Activated CD8-positive, alpha-beta memory T cell treated with anti-CD3 and anti-CD28 coated beads, Interleukin-2, amount 50 U/mL, for 24 hours (primary cell): ENCODE measurements at regions not wholly inside any gene's neighbourhood (a gene's known extent, or its start where the extent isn't known, plus 50 kb on each side); places are given as distances from the start of the nearest gene placed in this dataset.

Experiments
- DNase-seq: peaks from one replicate; pipeline ENCODE4 v3.0.0-alpha.2; 2020; ENCODE audit errors: extremely low read depth

- no peak for DNase-seq
Measured at GRCh38 chr9:89745601-89746376, 141.0 kb downstream of the GADD45G start.

DNA sequence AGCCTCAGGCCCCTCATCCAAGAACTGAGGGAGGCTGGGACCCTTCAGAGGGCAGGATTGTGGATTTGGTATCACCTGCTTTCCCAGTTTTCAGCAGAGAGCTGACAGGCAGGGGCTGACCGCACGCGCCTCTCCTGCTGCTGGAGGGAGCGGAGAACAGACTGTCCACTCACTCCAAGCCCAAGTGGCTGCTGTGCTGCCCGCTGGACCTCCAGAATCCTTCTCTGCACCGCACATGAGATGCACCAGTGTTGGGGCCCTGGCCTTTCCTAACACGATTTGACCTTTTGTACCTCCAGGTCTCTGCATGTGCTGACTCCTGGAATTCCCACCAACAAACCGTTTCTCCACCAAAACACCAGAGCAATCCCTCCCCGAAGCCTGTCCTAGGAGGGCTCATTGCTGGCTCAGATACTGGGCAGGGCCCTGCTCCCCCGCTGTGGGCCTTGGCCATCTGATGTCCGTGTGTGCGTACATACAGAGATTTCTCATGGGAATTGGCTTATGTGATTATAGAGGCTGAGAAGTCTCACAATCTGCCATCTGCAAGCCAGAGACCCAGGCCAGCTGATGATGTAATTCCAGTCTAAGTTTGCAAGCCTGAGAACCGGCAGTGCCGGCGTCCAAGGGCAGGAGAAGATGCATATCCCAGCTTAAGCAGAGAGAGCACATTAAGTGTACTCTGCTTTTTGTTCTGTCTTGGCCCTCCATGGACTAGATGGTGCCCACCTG lies 141.7 kb downstream of the GADD45G start:
- no peak for DNase-seq

DNA sequence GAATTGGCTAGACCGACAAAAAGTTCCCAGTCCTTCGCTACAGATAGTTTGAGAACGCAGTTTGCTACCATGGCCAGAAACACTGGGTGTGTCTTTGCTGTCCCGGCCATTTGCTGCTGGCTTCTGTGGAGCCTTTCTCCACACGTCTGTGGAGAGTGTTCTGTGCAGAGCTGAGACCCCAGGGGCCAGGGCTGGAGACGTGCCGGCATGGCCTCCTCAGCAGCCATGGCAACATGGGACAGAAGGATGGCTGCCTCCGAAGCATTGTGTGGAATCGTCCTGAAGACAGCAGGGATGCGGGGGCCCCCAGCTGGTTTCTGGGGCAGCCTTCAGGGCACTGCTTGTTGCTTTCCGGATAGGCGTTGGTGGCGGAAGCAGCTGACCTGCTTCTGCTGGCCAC lies 142.8 kb downstream of the GADD45G start:
- DNase-seq: no peak

DNA sequence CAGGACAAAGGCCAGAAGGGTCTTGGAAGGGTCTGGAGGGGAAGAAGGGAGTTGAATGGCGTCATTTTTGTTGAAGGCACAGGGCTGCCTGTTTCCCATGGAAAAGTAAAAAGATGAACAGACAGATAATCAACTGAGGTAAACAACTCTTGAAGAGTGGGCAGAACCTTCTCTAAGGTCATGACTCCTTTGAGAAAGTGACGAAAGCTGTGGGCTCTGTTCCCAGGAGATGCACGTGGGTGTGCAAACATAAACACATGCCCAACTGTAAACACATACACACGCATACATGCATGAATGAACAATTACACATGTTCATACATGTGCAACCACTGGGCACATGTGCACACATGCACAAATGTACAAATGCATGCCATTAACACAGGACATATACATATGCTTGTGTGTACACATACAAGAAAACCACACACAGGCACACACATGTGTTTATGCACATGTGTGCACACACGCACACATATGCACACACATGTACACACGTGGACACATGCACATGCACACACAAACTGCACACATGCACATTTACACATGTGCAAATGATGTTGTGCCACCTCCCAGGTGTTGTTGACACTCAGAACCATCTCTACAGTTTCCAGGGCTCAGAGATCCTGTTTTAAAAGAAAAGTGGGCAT lies 143.3 kb downstream of the GADD45G start:
- no peak for DNase-seq

DNA sequence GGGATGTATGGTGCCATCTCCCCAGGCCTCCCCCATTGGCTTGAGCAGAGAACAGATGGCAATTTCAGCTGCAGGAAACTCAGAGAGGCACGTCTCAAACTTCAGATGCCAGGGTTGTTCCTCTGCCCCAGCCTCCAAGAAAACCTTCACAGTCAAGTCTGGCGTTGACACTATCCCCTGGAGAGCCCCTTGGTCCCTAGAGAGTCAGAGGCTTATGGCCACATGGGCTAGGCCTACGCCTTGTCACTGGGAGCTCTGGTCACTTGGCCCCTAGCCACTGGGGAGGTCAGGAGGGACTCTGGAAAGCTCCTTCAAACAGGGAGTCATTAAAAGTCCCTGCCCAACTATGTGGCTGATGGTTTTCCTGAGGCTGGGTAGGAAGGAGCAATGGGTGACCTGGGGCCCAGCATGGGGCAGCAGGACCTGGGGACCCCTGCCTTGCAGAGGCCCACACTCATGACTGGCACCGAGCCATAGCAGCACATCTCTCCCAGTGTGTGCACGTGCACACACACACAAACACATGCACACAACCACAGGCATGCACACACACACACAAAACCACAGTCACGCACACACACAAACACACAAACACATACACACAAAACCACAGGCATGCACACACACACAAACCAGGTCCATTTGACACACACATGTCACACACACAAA lies 144.2 kb downstream of the GADD45G start:
- DNase-seq: no peak

GRCh38 chr9:89749500-89750116 lies 144.8 kb downstream of the GADD45G start:
- no peak for DNase-seq

DNA sequence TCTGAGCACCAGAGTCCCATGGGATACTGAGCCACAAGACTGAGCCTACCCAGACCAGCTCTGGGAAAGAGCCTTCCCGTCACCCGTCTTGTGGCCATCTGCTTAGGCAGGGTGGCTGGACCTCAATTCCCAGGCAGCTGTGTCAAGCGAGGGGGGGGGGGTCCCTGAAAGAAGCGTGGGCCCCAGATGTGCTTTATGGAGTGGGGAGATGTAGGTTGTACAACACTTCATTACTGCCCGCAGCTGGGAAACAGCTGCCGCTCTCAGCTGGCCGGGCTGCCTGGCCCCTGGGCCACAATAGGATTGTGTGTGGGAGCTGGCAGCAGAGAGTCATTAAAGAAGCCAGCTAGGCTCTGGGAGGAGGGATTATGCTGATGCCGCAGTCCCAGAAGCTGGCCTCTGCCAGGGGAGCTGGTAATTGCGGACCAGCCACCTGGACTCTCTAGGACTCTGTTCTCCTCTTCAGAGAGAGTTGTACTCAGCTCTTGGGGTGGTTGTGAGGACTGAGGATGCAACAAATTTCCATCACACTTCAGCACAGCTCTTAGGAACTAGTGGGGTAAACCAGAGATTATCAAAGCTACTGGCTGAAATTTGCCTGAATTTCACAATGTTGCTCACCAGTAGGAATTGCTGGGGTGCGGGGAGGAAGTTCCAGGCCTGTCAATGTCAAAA lies 145.4 kb downstream of the GADD45G start:
- DNase-seq: no peak

DNA sequence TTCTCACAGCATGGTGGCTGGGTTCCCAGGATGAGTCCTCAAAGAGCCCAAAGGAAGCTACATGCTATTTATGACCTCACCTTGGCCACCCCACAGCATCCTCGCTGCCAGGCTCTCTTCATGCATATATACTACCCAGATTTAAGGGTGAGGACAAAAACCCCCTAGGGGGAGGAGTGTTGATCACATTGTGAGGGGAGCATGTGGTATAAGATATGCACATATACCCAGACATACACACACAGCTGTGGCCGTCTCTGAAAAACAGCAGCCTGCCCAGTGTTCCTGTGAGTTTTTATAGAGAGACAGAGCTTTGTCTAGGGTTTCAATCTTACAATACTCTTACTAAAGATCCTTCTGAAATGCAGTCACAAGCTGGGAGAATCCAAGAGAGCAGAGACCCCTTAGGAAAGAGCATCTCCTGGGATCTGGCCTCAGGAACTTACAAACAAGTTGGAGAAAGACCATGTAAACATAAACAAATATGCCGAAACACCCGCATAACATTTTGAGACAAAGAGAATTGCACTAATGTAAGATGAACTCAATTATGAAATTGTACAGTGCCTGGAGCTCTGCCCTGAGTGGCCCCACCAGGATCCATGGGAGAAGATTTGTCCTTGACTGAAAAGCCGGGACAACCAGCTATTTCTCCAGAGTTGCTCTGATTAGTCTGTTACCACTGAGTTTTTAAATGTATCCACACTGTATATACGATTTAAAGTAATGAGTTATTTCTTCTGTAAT lies 146.4 kb downstream of the GADD45G start:
- no peak for DNase-seq

DNA sequence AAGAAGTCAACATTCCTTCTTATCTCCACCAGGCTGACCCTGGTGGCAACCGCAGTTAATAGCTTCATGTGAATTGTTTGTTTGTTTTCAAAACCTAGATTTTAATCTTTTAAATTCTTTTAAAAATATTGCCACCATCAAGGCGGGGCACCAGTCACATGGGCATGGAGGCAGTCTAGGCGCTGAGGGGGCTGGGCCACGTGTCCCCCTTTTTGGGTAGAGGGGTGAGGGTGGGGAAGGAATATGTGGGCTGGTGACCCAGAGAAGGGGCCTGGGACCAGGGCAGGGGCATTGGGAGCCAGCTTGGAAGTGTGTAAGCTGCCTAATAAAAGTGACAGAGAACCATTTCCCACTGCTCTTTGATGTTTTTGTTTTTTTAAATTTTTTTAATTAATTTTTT lies 147.3 kb downstream of the GADD45G start:
- DNase-seq: no peak

DNA sequence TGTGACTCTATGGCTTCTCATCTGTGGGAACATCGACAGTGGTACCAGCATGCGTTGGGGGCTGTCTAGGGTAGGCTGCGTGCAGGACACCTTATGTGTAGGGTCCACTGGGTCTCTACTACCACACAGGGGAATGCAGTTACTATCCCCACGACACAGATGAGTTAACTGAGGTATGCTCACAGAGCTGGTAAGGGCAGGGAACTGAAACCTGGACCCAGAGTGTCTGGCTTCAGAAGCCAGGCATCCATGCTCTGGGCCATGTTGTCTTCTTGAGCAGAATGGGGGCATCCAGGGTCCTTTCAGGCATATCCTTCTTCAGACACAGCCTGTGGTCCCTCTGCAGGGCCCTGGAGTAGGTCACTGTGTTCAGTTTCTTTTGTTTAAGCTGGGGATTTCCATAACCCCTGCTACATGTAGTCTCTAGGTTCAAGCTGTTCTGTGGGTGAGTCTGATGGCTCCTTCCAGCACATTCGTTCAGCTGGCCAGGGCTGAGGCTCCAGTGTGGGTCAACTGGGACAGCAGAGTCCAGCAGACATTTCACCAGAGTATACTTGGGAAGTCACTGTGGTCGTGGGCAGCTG lies 148.8 kb downstream of the GADD45G start:
- no peak for DNase-seq

DNA sequence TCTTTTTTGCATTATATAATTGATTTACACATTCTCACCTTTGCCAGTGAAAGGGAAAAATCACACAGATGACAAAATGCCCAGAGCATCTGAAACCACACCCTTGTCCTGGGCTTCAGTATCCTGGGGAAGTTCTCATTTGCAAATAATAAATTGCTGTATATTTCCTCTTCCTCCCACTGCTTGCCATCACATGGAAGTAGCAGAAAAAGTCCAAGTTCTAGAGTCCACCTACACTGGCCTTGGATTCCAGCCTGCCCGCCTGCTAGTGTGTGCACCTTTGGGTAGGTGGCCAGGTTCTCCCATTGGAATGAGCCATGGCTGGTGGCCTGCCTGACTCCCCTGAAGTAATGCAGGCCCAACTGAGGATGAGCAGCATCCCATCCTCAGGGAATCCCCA lies 149.4 kb downstream of the GADD45G start:
- DNase-seq: no peak

GRCh38 chr9:89755821-89756220 lies 151.0 kb downstream of the GADD45G start:
- no peak for DNase-seq

DNA sequence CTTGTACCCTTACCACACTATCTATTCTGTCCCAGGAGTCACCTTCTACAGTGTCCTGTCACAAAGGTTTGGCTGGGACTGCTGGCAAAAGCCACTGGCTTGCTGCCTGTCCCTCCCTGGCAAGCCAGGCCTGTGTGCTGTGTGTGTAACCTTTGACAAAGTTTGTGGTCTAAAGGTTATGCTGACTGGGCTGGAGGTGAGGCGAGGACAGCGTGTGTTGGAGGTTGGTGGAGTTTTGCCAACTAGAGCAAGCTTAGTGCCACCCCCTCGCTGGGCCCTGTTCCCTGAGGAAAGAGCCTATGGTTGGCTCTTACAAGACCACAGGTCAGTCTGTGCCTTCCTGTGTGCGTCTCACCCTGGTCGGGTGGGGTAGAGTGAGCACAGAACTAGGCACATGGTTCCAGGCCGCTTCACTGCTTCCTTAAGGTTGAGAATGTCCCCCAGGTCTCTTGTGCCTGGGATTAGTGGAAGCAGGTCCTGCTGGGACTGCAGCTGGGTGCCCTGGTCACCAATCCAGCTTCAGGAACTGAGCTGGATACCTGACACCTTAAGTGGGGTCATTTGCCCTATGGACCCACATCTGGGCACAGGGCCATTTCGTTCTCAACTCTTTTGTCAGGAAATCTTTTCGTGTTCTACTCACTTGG lies 152.2 kb downstream of the GADD45G start:
- no peak for DNase-seq

- no peak for DNase-seq
Measured at GRCh38 chr9:89757776-89758528, 153.1 kb downstream of the GADD45G start.

GRCh38 chr9:89759572-89759971 lies 154.8 kb downstream of the GADD45G start:
- no peak for DNase-seq

DNA sequence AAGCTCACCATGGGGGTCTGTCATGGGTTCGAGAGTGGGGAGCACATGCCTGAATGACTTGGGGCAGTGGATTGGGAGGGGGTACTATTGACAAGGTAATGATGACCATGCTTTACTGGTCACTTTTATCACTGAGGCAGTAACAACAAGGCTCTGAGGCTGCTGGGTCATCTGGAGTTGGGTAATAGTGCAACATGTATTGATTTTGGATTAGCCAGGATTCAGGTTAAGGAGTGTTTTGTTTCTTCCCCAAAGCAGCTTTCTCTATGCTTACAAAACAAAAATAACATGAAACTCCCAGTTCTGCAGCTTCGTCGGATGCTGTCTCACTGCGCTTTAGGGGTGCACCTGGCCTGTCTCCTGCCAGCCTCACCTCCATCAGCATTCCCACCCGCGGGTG lies 155.3 kb downstream of the GADD45G start:
- DNase-seq: no peak

GRCh38 chr9:89764217-89764616 lies 159.4 kb downstream of the GADD45G start:
- no peak for DNase-seq

GRCh38 chr9:89765211-89765946 lies 160.6 kb downstream of the GADD45G start:
- no peak for DNase-seq
